ENCODE measurements at regions not wholly inside any gene's neighbourhood (a gene's known extent, or its start where the extent isn't known, plus 50 kb on each side); places are given as distances from the start of the nearest gene placed in this dataset.

DNA sequence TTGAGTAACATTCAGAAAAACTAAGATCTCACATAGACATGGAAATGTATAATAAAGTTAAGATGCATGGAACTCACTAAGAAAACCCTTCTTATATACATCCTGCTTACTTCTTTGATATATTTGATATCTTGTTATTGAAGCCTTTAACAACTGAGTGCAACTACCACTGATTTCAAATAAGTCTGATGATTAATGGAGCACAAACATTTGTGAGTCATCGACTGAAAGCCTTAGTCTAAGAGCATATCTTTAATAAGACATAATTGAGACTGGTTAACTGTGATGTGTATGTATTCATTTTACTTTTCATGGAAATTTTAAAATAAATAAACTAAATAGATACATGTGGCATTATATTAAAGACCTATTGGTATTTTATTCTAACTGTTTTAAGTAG is 740.5 kb downstream of the EPHA3 start:
- TF ChIP-seq MAZ (IDR thresholded peaks at IDR 0.05; ENCODE audit: borderline replicate concordance, low read depth, low read length): no peak
- TF ChIP-seq MAZ (CRISPR knock-in tag; IDR thresholded peaks at IDR 0.05; ENCODE audit: low read depth): no peak
- TF ChIP-seq POLR2A (IDR thresholded peaks at IDR 0.05; ENCODE audit: insufficient read depth in 1 of 2, low read depth in 2 of 2, low read length in 2 of 2): no peak
- no peak for TF ChIP-seq IRF2 (CRISPR knock-in tag; IDR thresholded peaks at IDR 0.05)
- no peak for TF ChIP-seq ZNF614 (CRISPR knock-in tag; IDR thresholded peaks at IDR 0.05; ENCODE audit: borderline replicate concordance)
- TF ChIP-seq, protein P1, sequence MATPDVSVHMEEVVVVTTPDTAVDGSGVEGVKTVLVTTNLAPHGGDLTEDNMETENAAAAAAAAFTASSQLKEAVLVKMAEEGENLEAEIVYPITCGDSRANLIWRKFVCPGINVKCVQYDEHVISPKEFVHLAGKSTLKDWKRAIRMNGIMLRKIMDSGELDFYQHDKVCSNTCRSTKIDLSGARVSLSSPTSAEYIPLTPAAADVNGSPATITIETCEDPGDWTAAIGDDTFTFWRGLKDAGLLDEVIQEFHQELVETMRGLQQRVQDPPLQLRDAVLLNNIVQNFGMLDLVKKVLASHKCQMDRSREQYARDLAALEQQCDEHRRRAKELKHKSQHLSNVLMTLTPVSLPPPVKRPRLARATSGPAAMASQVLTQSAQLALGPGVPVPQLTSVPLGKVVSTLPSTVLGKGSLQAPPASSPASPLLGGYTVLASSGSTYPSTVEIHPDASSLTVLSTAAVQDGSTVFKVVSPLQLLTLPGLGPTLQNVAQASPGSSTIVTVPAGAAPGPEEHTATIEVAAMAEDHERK (CRISPR knock-in tag; IDR thresholded peaks at IDR 0.05; ENCODE audit: low read depth): no peak
- no peak for TF ChIP-seq ZNF562 (CRISPR knock-in tag; IDR thresholded peaks at IDR 0.05; ENCODE audit: borderline replicate concordance)
- TF ChIP-seq MXI1 (IDR thresholded peaks at IDR 0.05; ENCODE audit: borderline replicate concordance, low read depth, low read length): no peak
- no peak for TF ChIP-seq POLR2G (IDR thresholded peaks at IDR 0.05; ENCODE audit: low read depth, low read length)

All from HepG2 (cell line).